GM18909 (cell line): ENCODE measurements at regions not wholly inside any gene's neighbourhood (a gene's known extent, or its start where the extent isn't known, plus 50 kb on each side); places are given as distances from the start of the nearest gene placed in this dataset.

Experiments
- ATAC-seq: cut with Tn5 transposase; IDR thresholded peaks from one replicate; pipeline ENCODE4 v1.9.1; 2021; ENCODE audit warnings: mild to moderate bottlenecking; ENCODE audit not compliant: unreplicated experiment, poor library complexity

DNA sequence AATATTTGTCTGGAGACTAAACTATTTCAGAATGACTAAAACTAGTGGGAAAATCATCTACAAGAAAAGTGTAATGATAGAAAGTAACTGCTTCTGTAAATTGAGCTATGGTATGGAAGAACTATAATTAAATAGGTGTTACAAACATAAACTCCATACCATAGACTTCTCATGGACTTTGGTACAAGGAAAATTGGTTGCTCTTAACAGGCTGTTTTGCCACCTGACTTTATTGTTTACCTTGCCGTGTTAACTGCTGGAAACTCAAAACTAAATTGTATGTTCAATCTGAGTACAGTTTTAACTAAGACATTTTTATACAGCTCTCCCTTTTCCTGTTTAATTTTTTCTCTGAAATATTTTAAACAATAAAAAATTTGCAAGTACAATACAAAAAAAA is 261.8 kb upstream of the POU3F2 start:
- ATAC-seq, result no peak

DNA sequence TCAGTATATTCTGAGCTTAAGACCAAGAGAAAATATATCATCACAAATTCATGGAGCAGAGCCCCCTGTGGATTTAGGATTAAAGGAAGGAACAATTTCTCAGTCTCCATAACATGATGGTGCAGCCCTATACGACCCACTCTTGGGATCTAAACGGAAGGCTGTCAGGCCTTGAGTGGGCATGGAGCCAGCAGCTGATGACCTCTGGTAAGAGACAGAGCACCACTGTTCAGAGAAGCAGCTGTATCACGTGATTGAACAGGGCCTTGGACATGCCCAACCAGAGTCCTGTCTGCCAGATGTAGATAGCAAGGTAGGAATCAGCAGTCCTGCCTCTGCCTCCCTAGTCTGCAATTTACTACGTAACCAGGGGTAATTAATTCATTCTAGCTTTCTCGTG is 259.4 kb upstream of the POU3F2 start:
- ATAC-seq, result no peak

DNA sequence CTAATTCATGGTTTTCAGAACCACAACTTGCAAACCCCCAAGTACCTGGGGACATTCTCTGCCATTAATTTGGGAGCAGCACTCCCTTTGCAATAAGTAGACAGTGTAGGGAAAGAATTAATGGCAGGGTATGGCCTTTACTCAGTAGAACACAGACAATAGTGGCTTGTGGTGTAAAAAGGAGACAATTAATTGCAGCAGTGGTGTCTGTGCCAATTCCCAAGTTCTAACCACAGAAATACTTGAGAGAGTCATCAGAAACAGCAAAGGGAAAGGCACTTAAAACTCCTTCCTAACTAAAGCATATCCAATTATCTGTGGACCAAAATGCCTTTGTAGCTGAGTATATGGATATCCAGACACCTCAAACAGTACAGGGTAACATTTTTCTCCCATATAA is 257.6 kb upstream of the POU3F2 start:
- no peak for ATAC-seq

DNA sequence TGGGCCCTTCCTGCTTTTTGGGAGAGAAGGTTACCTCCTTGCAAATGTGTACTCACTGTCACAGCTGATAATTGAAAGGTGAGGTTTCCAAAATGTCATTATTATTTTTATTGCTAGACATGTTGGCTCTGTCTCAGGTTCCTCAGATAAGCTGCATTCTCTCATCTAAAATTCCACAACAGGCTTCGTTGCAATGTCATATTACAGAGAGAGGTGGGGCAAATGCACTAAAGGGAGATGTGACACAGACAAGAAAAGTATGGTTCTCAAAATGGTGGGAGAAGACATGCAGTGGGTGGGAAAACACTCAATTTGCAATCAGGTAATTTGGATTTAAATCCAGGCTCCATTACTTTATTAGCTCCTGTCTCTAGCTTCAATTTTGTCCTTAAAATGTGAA is 256.4 kb upstream of the POU3F2 start:
- ATAC-seq, result no peak

DNA sequence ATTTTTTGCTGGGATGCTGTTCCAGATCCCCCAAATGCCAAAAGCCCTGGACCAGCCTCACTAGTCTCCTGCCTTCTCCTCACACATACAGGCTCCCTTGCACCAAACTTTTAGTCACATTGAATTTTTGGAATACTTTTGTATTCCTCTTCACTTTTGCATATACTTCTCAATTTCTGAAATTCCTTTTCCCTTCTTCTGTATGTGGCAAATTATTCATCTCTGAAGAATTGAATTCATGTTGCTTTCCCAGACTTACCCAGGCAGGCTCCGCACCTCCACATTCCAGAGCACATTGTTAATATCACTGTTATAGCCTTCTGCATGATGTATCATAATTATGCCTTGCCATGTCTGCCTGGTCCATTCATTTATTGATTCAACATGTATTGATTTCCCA is 255.3 kb upstream of the POU3F2 start:
- ATAC-seq, result no peak

DNA sequence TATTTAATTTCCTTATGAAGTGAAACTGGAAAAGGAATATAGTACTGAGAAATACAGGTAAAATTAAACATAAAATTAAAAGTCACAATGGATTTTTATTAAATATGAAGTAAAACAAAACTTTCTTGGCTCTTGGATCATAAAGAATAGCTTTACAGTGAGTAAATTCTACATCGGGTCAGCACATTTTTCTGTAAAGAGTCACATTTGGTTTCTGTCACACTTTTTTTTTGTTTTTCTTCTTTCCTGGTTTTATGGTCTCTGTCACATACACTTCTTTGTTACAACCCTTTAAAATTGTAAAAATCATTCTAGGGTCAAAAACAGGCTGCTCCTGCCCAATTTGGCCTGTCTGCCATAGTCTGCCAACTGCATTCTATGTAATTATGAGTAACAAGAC is 254.4 kb upstream of the POU3F2 start:
- no peak for ATAC-seq

DNA sequence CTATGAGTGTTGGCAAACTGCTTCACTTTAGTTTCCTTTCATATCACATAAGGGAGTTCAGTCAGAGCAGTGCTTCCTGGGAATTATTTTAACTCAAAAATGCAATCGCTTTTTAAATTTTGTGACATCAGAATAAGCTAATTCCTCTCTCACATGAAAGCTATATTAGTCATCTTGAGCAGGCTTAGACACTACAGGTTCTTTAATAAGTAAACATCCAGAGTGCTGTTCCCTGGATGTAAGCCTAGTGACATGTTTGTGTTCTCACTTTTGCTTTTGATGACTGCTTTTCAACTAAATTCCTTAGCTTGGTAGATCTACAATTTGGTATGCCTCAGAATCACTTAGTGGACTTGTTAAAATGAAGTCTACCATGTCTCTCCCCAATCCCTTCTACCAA is 252.7 kb upstream of the POU3F2 start:
- no peak for ATAC-seq

DNA sequence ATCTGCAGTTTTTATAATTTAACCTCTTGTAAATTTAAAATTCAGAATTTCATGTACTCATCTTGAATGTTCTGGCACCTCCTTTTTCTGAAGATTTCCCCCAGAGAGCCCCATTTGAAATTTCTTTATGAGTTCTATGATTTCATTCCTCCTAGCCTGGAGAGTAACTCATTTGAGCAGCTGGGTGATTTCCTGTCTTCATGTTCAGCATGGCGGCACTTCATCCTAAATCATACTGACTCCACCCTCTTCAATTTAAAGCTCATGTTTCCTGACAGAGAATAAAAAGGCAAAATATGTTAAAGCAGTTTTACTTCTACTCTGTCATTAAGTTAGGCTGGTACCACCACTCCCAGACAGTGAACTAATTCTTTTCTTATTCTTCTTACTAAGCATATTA is 250.9 kb upstream of the POU3F2 start:
- no peak for ATAC-seq

DNA sequence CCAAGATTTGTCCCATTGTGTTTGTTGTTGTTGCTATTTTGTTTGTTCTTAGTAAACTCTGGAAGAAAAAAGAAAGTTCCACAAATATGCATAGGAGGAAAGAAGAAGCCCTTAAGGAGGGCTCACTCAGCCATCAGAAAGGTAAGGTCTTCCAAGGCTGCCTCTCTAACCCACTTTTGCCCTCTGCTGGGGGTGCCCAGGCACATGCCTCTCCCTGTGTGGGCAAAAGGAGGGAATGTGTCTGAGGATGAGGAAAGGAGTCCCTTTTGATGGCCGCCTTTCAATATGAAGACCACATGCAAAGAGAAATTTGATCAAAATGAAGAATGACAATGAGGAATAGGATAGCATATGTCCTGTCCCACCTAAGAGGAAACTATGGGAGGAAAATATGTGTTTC is 248.2 kb upstream of the POU3F2 start:
- ATAC-seq, result no peak

DNA sequence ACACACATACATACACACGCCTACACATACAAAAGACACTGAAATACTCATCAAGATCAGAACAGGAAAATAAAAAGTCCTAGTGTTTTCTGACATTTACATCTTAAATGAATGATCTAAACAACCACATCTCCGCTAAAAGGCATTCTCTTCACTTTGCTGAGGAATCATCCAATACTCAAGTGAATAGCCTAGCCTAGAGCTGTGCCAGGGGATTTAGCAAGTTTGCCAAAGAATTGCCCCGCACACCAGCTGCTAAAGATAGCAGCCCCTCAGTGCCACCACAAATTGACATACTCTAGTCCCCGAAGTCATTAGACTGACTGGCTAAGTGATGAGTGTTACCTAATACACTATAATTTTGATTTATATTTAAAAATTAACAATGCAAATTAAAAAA is 246.8 kb upstream of the POU3F2 start:
- no peak for ATAC-seq

DNA sequence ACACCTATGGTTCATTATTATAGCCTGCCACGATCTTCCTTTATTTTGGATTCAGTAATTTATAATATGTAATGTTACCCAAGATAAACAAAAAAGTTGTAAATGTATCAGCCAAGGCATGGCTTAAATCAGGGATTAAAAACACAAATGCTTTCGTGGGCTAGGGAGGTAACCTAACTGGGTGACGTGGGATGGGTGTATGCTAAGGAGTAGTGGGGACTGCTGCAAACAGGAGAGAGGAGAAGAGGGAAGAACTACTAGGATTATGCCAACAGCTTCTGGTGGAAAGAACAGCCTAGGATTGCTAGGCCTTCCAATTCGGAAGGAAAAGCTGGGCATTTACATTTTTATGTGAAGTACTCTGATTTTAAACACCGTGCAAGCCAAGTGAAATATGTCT is 244.8 kb upstream of the POU3F2 start:
- ATAC-seq, result no peak

DNA sequence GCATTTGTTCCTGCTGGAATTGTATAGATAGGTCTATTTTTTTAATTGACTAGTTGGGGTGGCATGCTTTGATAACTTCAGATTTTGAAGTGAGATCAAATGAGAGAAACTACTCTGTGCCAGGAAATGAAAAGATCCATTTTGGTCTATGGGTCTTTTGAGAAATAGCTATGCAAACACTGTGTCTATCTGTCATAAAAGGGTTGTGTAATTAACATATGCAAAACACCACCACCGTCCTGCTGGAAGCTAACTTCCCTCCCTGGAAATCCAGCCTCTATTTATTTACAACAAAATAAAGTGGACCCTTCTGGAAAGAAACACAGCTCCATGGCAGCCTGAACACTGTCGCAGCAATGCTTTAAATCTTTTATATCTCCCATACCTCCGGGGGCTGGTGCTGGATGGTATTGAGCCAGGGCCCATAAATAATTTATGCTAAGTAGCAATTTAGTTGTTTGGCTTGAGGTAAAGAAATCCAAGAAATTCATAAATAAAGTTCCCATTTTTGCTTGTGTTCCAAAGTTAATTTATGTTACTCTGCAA is 244.2 kb upstream of the POU3F2 start:
- no peak for ATAC-seq

DNA sequence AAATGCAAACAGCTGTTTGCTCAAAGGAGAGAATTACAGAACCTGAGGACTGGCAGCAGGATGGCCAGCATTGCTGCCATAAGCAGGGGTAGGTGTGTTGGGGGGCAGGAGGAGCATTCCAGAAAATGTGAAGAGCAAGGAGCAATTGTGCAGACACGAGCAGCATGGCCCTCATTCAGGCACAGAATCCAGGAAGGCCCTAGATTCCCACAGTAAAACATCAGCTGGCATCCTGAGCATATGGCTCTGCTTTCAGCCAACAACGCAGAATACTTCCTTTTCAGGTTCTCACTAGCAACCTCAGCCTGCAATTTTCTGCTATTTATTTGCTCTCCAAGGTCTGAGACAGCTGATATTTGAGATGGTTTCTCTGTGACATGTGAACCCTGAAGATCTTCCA is 243.4 kb upstream of the POU3F2 start:
- ATAC-seq, result no peak

DNA sequence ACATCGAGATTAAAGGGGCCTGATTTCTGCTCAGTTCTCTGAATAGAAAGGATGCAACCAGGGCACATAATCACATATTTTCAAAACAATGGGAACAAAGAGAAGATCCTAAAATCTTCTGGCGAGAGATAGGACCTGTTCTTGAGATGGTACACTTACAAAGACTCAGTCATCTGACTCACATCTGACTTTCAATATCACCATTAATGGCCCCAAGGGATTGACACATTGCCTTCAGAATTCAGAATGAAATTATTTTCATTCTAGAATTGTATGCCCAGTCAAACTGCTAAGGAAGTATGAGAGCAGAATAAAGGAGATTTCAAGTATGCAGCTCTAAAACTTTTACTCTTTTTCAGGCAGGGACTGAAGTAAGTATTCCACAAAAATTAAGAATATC is 240.7 kb upstream of the POU3F2 start:
- no peak for ATAC-seq

DNA sequence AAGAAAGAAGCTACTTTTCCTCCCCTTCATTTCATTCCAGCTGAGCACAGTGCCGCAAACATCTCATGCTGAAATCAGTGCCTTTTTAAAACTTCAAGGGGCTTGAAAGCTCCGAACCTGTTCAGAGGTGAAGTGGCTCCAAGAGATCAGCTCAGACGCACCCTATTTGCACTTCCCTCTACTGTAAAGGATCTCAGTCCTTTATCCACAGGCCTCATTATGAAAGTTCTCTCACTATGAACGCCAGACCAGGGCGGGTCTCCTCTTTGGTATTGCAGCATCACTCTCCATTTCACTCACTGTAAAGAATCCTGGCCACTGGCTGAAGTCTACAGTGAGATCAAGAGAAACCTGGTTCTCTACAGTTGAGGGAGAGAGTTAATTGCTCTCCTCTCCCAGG is 232.7 kb upstream of the POU3F2 start:
- no peak for ATAC-seq

DNA sequence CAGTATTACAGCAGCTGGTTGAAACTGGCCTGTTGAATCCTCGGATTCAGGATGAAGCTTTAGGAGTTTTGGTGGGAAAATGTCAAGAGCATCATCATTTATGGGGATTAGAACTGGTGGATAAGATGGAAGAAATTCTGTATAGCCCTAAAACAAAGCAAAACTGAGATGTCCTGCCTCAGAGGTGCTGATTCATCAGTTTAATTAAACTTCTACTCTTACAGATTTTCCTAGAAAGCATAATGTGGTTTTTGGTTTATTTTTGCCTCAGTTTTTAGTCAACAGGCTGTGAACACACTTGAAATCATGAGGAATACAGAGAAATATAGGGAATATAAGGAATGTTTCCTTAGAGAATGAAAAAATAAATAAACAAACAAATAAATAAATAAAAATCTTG is 228.7 kb upstream of the POU3F2 start:
- no peak for ATAC-seq

DNA sequence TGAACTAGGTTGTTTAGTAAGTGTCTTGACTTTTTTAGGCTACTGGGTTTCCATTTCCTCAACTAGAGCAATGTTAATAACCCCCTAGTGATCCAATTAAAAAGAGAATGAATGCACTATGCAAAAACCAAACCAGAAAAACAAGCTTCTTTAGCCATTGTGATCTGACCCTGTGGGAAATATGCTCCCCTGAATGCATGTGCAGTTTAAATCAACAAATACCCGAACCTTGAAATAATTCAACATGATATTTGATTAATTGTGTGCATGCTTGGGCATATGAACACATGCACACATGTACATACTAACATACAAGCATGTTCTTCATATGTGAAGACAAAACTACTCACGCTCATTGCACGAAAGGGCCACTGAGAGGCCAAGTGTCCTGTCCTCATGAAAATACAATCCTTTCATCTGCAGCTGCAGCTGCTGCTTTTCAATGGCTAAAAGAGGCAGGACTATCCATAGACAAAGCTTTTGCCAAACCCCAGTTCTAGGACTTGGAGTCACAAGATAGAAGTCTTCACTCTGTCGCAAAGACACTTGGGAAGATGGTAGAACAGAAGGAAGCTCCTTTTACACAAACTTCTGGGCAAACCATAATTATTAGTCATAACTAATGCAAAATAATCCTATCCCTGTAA is 207.1 kb upstream of the POU3F2 start:
- ATAC-seq, result no peak

DNA sequence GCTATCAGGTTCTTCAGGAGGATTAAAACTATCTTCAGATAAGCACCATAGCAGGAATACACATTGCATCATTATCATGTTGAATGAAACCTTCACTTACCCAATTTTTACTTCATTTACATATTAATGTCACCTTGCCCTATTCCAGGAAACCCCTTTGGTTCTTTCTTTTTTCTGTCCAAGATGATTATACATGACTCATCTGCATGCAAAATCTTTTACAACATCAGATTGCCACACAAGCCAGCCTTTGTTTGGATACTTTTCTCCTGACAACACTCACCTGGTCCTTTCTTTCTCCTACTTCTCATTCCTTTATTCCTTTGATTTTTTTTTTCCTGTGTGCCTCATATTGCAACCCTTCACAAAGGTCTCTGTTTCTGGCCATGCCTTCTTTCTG is 200.5 kb upstream of the POU3F2 start:
- no peak for ATAC-seq

DNA sequence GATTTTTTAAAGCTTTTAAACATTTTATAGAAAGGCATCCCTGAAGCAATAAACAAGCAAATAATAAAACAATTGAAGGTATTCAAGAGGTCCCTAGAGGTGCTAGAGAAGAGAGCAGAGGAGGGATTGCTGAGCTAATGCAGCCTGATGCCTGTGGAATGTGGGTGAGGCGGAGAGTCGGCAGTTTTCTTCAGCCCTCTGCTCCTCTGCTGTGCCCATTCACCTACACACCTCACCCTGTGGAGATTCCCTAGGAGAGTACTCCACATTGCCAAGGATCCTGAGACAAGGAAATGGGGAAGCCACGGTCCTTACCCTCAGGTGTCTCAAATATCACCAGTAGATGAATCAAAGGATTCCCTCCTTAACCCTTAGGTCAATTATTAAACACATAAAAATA is 199.8 kb upstream of the POU3F2 start:
- ATAC-seq, result no peak

DNA sequence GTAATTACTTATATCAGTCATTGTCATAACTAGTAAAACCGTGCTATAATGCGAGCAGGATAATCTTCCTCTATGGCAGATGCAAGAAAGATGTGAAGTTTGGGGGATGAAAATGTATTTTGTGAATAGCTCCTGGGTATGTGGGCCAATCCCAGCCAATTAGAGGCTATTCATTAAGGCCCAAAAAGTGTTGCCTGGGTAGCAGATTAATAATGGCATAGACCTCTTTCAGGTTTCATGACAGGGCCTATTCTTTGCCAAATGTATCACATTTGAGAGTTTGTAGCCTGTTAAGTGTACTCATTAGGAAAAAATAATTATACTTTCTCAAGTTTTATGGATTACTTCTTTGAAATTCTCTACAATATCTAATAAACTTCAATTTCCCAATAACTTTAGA is 199.2 kb upstream of the POU3F2 start:
- no peak for ATAC-seq

DNA sequence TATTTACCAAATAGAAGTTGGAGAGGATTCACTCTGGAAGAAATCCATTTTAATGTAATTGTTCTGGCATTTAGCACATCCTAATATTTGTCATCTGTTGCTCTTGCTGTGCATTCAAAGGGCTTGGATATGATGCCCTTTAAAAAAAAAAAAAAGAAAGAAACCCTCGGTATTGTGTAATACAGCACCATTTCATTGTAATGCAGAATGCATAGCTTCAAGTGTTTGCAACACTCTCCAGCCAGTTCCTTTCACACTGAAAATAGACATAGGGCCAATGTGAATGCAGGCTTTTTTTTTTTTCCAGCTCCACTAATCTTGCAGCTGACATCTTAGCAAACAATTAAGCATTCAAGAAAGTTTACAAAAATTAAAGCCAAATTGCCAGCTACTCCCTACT is 197.4 kb upstream of the POU3F2 start:
- no peak for ATAC-seq

DNA sequence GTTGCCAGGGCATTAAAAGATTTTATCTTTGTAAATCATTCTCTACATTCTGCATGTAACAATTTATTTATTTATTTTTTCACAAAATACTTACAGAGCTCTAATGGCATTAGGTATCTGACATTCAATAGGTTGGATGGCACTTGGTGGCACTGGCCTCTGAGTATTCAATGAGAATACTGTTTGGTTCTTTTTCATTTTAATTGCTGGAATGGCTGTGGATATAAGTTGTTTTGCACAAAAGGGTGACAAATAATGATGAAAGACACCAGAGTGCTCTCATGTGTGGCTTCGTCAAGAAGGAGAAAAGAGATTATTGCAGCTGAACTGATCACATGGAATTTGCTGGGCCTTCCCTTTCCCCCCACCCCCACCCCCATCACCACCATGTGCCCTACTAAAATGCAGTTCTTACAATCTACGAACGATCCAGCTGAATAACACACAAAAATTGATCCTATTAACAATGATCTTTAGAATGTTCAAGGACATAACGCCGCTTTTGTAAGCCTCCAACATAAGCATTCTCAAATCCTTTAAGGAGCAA is 195.2 kb upstream of the POU3F2 start:
- ATAC-seq, result no peak
